H1 (cell line): ENCODE measurements at regions not wholly inside any gene's neighbourhood (a gene's known extent, or its start where the extent isn't known, plus 50 kb on each side); places are given as distances from the start of the nearest gene placed in this dataset.

ENCODE experiments used
- ATF2 ChIP-seq: IDR thresholded peaks from 2 replicates; pipeline ENCODE4 v1.6.1; 2012; ENCODE audit warnings: low read length, inconsistent platforms

- TF ChIP-seq ATF2, result no peak
Measured at GRCh38 chr5:124847907-124848306, 101.5 kb upstream of the ZNF608 start (continued).
